ENCODE measurements at regions not wholly inside any gene's neighbourhood (a gene's known extent, or its start where the extent isn't known, plus 50 kb on each side); places are given as distances from the start of the nearest gene placed in this dataset.

DNA sequence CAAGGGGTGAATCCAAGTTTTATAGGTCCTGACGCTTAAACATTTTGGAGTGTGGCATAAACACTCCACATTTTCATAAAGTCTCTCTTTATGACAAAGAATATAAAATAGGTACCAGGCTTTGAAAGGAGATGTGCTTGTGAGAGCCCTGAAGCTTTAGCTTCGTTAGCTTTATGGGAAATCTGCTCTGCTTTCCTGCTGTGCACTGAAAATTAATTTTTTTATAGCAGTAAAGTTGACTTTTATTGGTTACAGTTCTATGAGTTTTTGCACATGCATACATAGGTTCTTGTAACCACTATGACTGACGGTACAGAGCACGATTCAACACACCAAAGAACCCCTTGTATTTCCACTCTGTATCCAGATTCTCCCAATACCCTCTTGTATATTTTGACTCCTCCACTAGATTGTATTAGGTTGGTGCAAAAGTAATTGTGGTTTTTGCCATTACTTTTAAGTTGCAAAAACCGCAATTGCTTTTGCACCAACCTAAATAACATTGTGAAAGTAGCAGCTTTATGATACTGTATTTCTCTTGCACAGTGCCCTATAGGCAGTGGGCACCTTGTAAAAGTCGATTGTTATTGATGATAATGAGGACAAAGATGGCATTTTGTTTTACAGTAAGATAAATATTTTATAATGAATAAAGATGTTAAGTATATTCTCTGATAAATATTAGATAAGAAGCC lies 145.2 kb upstream of the AKIRIN2 start:
- no peak for DNase-seq

DNA sequence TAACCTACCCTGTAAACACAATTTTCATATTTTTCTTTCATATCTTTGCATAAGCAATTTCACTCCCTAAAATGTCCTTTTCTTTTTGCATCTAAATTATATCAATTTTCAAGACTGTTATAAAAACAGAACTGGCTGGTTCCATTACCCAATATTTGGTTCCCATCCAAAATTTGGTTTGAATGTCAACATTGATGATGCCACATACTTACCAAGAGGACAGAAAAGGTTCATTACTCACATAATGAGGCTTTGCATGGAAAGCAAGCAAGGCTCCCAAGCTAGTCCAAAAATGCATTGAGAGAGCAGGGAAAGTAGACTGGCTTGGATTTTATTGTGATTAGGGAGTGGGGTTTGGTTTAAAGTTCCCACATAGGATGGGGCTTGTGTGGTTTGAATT lies 144.4 kb upstream of the AKIRIN2 start:
- no peak for DNase-seq

GRCh38 chr6:87840324-87840723 lies 138.3 kb upstream of the AKIRIN2 start:
- no peak for DNase-seq

DNA sequence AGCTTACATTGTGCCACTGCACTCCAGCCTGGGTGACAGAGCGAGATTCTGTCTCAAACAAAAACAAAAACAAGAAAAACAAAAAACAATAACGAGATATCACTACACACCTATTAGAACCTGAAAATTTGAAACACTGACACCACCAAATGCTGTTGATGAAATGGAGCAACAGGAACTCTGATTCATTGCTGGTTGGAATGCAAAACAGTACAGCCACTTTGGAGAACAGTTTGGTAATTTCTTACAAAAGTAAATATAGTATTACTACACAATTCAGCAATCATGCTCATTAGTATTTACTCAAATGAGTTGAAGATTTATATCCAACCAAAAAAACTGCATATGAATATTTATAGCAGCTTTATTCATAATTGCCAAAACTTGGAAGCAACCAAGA lies 135.8 kb upstream of the AKIRIN2 start:
- no peak for DNase-seq

DNA sequence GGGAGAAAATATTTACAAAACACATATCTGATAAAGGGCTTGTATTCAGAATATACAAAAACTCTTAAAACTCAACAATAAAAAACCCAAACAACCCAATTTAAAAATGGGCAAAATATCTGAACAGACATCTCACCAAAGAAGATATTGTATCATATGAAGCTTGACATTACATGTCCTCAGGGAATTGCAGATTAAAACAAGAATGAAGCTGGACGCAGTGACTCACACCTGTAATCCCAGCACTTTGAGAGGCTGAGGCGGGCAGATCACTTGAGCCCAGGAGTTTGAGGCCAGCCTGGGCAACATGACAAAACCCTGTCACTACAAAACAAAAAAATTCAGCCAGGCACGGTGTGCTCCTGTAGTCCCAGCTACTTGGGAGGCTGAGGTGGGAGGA lies 135.4 kb upstream of the AKIRIN2 start:
- no peak for DNase-seq

GRCh38 chr6:87832025-87832825 lies 130.2 kb upstream of the AKIRIN2 start:
- DNase-seq = peak; percentile 55

GRCh38 chr6:87830907-87831306 lies 128.9 kb upstream of the AKIRIN2 start:
- no peak for DNase-seq

DNA sequence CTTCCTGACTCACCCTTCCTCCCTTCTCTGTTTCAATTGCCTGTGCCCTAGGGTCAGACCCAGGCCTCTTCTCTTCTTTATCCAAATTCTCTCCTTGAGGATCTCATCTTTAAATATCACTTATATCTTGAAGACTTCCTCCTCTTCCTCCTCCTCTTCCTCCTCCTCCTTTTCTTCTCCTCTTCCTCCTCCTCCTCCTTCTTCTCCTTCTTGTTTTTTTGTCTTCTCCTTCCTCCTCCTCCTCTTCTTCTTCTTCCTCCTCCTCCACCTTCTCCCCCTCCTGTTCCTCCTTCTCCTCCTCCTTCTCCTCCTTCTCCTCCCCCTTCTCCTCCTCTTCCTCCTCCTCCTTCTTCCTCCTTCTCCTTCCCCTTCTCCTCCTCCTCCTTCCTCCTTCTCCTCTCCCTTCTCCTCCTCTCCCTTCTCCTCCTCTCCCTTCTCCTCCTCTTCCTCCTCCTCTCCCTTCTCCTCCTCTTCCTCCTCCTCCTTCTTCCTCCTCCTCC lies 127.6 kb upstream of the AKIRIN2 start:
- no peak for DNase-seq

DNA sequence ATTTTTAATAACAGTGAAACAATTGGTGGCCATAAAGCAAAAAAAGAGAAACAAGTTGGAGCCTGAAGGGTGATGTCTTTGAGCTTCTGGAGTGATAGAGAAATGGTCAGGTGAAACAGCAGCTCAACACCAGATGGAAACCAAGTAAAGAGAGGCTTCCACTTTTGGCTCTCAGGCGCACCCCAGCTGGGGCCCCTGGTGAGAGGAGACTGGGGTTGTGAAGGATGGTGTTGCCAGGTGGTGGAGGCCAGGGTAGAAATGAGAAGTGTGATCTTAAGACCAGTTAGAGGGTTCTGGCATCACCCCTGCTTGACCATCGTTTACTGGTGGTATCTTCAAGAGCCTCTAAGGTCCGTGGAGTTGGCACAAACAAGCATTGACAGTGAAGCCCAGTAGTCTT lies 126.0 kb upstream of the AKIRIN2 start:
- DNase-seq = no peak

GRCh38 chr6:87827346-87827745 lies 125.3 kb upstream of the AKIRIN2 start:
- DNase-seq = no peak

- no peak for DNase-seq
Measured at GRCh38 chr6:87826424-87826823, 124.4 kb upstream of the AKIRIN2 start.

DNA sequence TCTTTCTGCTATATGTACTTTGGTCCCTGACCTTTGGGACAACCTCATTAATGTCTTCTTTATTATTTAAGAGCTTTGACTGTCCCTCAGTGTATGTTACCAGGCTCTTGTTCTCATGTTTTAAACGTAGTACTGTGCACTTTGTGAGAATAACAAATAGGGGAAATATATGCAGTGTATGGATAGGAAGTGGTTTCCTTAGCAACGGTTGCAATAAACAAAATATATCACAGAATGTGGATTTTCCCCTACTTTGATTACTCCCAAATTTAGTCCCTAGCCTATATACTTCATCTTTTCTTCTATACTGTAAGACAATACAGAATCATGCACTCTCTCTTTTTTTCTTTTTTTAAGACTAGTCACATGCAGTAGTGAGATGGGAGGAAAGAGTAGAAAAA lies 123.8 kb upstream of the AKIRIN2 start:
- no peak for DNase-seq

GRCh38 chr6:87824958-87825491 lies 123.0 kb upstream of the AKIRIN2 start:
- no peak for DNase-seq

- DNase-seq = no peak
Measured at GRCh38 chr6:87822011-87822410, 120.0 kb upstream of the AKIRIN2 start.

GRCh38 chr6:87820343-87820984 lies 118.4 kb upstream of the AKIRIN2 start:
- no peak for DNase-seq

DNA sequence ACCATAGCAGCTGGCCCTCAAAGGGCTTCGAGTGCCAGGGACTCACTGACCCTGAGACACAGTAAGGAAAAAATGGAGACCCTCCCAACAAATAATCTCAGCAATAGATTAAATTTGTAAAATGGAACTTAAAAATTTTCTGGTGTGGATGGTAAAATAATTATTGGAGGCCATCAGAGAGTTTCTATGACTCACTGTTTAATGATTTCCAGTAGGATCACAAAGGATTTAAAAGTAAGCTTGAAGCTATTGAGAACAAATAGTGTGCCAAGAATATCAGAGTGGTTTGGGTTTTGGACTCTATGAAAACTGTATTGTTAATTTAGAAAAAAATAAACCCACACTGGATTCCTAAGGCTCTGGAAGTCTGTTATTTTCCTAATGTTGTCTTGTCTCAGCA lies 115.2 kb upstream of the AKIRIN2 start:
- no peak for DNase-seq

- DNase-seq = no peak
Measured at GRCh38 chr6:87815449-87815848, 113.4 kb upstream of the AKIRIN2 start.

DNA sequence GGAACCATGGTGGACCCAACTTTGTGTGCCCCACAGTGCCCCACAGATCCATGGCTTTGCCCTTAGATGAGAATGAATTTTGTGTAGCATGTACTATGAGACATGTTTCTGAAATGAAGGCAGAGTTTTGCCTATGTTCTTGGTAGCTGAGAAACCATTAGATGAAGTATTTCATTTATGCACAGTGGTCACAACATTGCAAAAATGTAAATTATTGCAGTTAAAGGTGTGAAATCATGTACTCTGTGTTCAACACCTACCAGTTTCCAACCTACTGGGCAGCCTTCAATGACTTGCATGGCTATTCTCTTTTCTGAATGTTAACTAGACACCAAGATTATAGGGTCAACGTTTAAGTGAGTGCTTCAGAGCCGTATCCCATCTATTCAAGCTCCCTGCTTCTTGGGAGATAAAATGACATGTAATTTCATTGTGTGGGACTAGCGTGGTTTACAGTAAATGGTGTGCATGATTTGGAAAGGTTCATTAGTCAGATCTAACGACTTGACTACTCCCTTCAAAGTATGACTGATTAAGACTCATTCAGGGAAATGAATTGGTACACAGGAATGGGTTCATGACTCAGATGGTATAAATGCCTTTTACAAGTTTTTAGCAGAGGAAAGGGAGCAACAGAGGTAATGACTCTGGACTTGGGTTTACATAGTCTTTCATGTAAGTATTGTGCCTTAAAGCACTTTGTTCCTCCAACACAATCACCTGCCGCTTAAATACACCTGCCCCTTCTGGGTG lies 106.1 kb upstream of the AKIRIN2 start:
- DNase-seq = peak; percentile 93

GRCh38 chr6:87807475-87807874 lies 105.4 kb upstream of the AKIRIN2 start:
- no peak for DNase-seq

GRCh38 chr6:87806635-87807034 lies 104.6 kb upstream of the AKIRIN2 start:
- DNase-seq = no peak

DNA sequence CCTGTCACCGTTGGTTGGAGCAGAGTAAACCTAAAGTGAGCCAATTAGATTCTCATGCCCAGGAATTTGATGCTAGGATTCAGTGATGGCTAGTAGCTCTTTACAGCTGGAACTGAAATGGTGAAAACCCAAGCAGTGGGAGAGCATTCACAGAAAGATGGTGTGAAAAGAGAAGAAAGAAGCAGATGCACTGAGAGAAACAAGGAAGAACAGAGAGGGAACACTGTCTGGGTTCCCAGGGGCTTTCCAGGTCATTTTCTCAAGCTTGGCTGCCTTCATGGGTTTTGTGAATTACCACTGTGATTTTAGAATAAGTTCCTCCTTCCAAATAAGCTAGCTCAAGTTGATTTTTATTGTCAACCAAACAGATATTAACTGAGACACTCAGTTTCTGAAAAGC lies 104.1 kb upstream of the AKIRIN2 start:
- DNase-seq = no peak

DNA sequence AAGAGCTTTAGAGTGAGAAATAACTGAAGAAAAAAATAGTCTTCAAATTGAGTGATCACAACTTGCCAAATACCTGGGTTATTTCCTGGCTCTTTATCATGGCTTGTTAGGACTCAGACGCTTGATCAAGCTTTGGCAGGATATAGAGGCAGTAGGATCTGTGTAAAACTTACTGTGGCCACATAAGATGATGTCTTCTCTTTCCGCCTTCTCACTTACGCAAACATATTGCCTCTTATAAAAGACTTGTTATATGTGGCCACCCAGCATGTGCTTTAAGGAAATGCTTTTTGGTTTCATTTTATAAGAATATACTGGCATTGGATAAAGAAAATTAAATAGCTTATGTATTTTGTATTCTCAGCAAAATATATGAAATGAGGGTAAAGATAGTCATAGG lies 101.8 kb upstream of the AKIRIN2 start:
- DNase-seq = no peak

GRCh38 chr6:87799651-87800050 lies 97.6 kb upstream of the AKIRIN2 start:
- DNase-seq = no peak
